Fibroblast of lung (primary cell): ENCODE measurements at regions not wholly inside any gene's neighbourhood (a gene's known extent, or its start where the extent isn't known, plus 50 kb on each side); places are given as distances from the start of the nearest gene placed in this dataset.

ENCODE experiments used
- DNase-seq, 2 donors: peaks; one replicate each; pipeline versions ENCODE4 v3.0.0 to v3.0.0-alpha.2; 2010; ENCODE audit warnings: low read depth in 2 of 2
- H2AFZ ChIP-seq: 2 replicates; pipeline ENCODE4 v1.5.1; 2012; ENCODE audit warnings: low read length, control low read depth, inconsistent platforms
- H3K27ac ChIP-seq: 2 replicates; pipeline ENCODE4 v1.5.1; 2011; ENCODE audit warnings: low read length, control low read depth; ENCODE audit not compliant: insufficient read depth
- H3K27me3 ChIP-seq: 2 replicates; pipeline ENCODE4 v1.5.1; 2011; ENCODE audit warnings: mild to moderate bottlenecking, low read length; ENCODE audit not compliant: control insufficient read depth, insufficient read depth
- H3K36me3 ChIP-seq: 2 replicates; pipeline ENCODE4 v1.5.1; 2011; ENCODE audit warnings: low read length; ENCODE audit not compliant: control insufficient read depth, insufficient read depth
- H3K4me1 ChIP-seq: 2 replicates; pipeline ENCODE4 v1.5.1; 2011; ENCODE audit warnings: low read length; ENCODE audit not compliant: control insufficient read depth, insufficient read depth; ENCODE audit errors: extremely low read depth
- H3K4me2 ChIP-seq: 2 replicates; pipeline ENCODE4 v1.5.1; 2011; ENCODE audit warnings: low read length, control low read depth; ENCODE audit not compliant: insufficient read depth; ENCODE audit errors: extremely low read depth
- H3K4me3 ChIP-seq, 4 experiments: fragments of 200-600 bp in 1 of 4; sonication (generic) in 1 of 4; replicated peaks in 1 of 4; 2 replicates each; pipeline ENCODE4 v1.5.1; 2011 to 2016; ENCODE audit warnings: low read length in 4 of 4, low read depth in 3 of 4, mild to moderate bottlenecking in 3 of 4, control low read depth in 2 of 4, inconsistent platforms in 1 of 4, mixed read lengths in 1 of 4; ENCODE audit not compliant: insufficient read depth in 1 of 4; ENCODE audit errors: control extremely low read depth in 1 of 4
- H3K79me2 ChIP-seq: 2 replicates; pipeline ENCODE4 v1.5.1; 2012; ENCODE audit warnings: mild to moderate bottlenecking, low read length, inconsistent platforms; ENCODE audit not compliant: control insufficient read depth, insufficient read depth
- H3K9ac ChIP-seq: 2 replicates; pipeline ENCODE4 v1.5.1; 2011; ENCODE audit warnings: mild to moderate bottlenecking, low read length, control low read depth; ENCODE audit not compliant: insufficient read depth
- H3K9me3 ChIP-seq: 2 replicates; pipeline ENCODE4 v1.5.1; 2012; ENCODE audit warnings: low read depth, low read length; ENCODE audit not compliant: control insufficient read depth, insufficient read depth
- H4K20me1 ChIP-seq: 2 replicates; pipeline ENCODE4 v1.5.1; 2011; ENCODE audit warnings: low read length; ENCODE audit not compliant: control insufficient read depth, insufficient read depth; ENCODE audit errors: extremely low read depth
- EZH2 ChIP-seq: IDR thresholded peaks from 2 replicates; pipeline ENCODE4 v1.5.1; 2012; ENCODE audit warnings: low read length, control low read depth, mild to moderate bottlenecking; ENCODE audit errors: missing control alignments
- TF ChIP-seq, protein P1 (sequence below), 2 donors: IDR thresholded peaks in 1 of 2; conservative IDR thresholded peaks in 1 of 2; 1 replicate in 1 of 2; 2 replicates in 1 of 2; pipeline ENCODE4 v1.5.1; 2011 to 2012; ENCODE audit warnings: low read length in 2 of 2, control low read depth in 1 of 2, inconsistent platforms in 1 of 2, low read depth in 1 of 2, mild to moderate bottlenecking in 1 of 2

DNA sequence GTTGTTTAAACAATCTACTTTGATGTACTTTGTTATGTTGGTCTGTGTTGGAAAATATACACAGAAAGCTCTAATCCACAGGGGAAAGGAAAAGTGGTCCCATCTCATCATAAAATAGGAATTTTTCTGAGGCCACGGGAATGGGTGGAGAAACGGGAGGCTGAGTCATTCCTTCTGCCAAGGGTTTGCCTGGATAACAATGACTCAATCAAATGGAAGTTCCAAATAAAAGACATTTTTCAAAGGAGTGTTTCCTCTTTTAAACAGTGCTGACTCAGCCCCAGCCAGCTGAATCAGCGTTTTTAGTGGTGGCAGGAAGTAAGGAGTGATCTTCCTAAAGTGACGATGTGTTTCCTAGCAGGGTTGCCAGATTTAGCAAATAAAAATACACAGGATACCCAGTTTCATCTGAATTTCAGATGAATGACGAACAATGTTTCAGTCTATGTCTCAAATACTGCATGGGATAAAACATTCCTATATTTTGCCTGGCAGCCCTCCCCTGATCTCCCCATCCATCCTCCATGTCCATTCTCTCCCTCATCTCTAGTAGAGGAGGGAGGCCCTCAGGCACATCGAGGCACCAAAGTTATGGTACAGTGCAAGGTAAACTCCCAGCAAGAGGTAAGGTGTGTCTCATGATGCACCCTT lies 345.4 kb upstream of the GATB start:
- Histone ChIP-seq H3K4me3 (no peak overlapping the region), H3K36me3 (no peaks in the 10 kb centered on the region), H2AFZ (peak overlapping the region; percentile 50), H3K4me1 (peaks cover 20% of the 10 kb centered on the region), H3K9me3 (no peaks in the 10 kb centered on the region), H3K27ac (peak overlapping the region; percentile 88), H3K9ac (no peak overlapping the region), H3K79me2 (no peaks in the 10 kb centered on the region), H3K27me3 (no peaks in the 10 kb centered on the region), H3K4me2 (peak overlapping the region; percentile 60), H4K20me1 (no peaks in the 10 kb centered on the region)
- peak; percentile 96 to 97 for DNase-seq
- TF ChIP-seq, protein P1, sequence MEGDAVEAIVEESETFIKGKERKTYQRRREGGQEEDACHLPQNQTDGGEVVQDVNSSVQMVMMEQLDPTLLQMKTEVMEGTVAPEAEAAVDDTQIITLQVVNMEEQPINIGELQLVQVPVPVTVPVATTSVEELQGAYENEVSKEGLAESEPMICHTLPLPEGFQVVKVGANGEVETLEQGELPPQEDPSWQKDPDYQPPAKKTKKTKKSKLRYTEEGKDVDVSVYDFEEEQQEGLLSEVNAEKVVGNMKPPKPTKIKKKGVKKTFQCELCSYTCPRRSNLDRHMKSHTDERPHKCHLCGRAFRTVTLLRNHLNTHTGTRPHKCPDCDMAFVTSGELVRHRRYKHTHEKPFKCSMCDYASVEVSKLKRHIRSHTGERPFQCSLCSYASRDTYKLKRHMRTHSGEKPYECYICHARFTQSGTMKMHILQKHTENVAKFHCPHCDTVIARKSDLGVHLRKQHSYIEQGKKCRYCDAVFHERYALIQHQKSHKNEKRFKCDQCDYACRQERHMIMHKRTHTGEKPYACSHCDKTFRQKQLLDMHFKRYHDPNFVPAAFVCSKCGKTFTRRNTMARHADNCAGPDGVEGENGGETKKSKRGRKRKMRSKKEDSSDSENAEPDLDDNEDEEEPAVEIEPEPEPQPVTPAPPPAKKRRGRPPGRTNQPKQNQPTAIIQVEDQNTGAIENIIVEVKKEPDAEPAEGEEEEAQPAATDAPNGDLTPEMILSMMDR (conservative IDR thresholded peaks at IDR 0.05 in 1 of 2, IDR thresholded peaks at IDR 0.05 in 1 of 2; ENCODE audit: low read depth in 1 of 2, low read length in 2 of 2): no peak
- no peak for TF ChIP-seq EZH2

DNA sequence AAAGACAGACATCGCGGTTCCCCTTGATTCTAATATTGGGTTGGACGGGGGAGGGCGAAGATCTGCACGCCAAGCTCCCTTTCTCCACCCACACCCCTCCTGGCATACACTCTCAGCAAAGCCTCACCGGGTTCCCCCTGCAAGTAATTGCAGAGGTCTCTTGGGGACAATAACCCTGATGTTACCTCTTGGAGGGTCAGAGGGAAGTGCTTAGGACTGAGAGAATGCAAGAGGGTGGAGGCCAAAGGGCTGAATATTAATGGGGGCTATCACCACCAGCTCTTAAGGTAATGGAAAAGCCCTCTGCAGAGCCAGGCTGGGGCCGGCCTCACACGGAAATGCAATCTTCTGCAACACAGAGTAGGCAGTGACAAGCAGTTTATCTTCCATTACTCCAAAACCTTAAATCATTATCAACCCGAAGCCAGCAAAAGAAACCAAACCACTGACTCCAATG lies 344.1 kb upstream of the GATB start:
- Histone ChIP-seq H3K27ac (no peak overlapping the region), H3K9ac (no peak overlapping the region), H3K9me3 (no peaks in the 10 kb centered on the region), H3K4me2 (no peak overlapping the region), H3K27me3 (no peaks in the 10 kb centered on the region), H4K20me1 (no peaks in the 10 kb centered on the region), H2AFZ (no peak overlapping the region), H3K36me3 (no peaks in the 10 kb centered on the region), H3K79me2 (no peaks in the 10 kb centered on the region), H3K4me3 (no peak overlapping the region), H3K4me1 (peaks cover 20% of the 10 kb centered on the region)
- DNase-seq: no peak
- TF ChIP-seq EZH2: no peak
- TF ChIP-seq, protein P1 (conservative IDR thresholded peaks at IDR 0.05 in 1 of 2, IDR thresholded peaks at IDR 0.05 in 1 of 2; ENCODE audit: low read depth in 1 of 2, low read length in 2 of 2): no peak

DNA sequence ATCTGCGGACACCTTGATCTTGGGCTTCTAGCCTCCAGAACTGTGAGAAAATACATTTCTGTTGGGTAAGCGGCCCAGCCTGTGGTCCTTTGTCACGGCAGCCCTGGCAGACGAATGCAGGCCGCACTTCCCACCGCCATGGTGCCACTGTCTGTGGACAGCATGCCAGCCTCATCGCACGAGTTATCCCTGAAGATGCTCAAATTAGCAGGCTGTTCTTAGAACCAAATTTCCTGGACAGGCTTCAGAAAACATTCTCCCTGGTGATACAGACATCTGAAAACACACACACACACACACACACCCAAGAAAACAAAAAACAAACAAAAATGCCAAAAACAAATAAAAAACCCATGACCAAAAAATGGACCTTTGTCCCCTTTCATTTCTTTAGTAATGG lies 343.5 kb upstream of the GATB start:
- H3K9me3 ChIP-seq: no peaks in the 10 kb centered on the region
- H2AFZ ChIP-seq: no peak overlapping the region
- no peak for TF ChIP-seq EZH2
- TF ChIP-seq, protein P1 (conservative IDR thresholded peaks at IDR 0.05 in 1 of 2, IDR thresholded peaks at IDR 0.05 in 1 of 2; ENCODE audit: low read depth in 1 of 2, low read length in 2 of 2): no peak
- no peaks in the 10 kb centered on the region for H4K20me1 ChIP-seq
- H3K4me3 ChIP-seq: no peak overlapping the region
- H3K27ac ChIP-seq: no peak overlapping the region
- no peak for DNase-seq
- H3K27me3 ChIP-seq: no peaks in the 10 kb centered on the region
- H3K79me2 ChIP-seq: no peaks in the 10 kb centered on the region
- no peaks in the 10 kb centered on the region for H3K36me3 ChIP-seq
- peaks cover 20% of the 10 kb centered on the region for H3K4me1 ChIP-seq
- H3K9ac ChIP-seq: no peak overlapping the region
- no peak overlapping the region for H3K4me2 ChIP-seq
